WTC11 (cell line): ENCODE measurements at regions not wholly inside any gene's neighbourhood (a gene's known extent, or its start where the extent isn't known, plus 50 kb on each side); places are given as distances from the start of the nearest gene placed in this dataset.

ENCODE experiments used
- CTCF ChIP-seq: fragments of 200-600 bp; IDR thresholded peaks from 2 replicates; pipeline ENCODE4 v1.8.0; 2022; ENCODE audit warnings: antibody characterized with exemption
- TF ChIP-seq, protein P1 (sequence below): sonication (generic); formaldehyde crosslinking; IDR thresholded peaks from 2 replicates; pipeline ENCODE4 v1.8.0; 2023; ENCODE audit warnings: missing genetic modification reagents, mild to moderate bottlenecking, borderline replicate concordance
- TF ChIP-seq, protein P2 (sequence below): sonication (generic); formaldehyde crosslinking; IDR thresholded peaks from 2 replicates; pipeline ENCODE4 v1.8.1; 2023; ENCODE audit warnings: mild to moderate bottlenecking, missing genetic modification reagents, moderate library complexity
- TF ChIP-seq, protein P3 (sequence below): sonication (generic); formaldehyde crosslinking; IDR thresholded peaks from 2 replicates; pipeline ENCODE4 v1.8.0; 2022; ENCODE audit warnings: mild to moderate bottlenecking, missing genetic modification reagents

DNA sequence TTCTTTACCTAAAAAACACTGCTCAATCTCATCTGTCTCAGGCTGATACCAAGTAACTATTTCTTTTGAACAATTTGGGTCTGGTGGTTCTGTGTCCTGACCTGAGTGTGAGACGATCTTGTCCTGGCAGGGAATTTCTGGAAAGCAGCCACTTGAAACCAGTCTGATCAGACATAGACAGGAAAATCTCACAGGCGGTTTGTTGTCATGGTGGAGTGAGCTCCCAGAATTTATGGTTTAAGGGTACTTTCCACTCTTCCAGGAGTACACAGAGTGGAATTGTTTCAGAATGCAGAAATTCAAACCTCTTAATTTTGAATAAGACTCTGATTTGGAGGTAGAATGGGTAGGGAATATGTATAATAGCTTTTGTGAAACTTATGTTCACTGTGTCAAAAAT lies 268.2 kb downstream of the ISL1 start:
- TF ChIP-seq CTCF, result no peak
- TF ChIP-seq, protein P1, sequence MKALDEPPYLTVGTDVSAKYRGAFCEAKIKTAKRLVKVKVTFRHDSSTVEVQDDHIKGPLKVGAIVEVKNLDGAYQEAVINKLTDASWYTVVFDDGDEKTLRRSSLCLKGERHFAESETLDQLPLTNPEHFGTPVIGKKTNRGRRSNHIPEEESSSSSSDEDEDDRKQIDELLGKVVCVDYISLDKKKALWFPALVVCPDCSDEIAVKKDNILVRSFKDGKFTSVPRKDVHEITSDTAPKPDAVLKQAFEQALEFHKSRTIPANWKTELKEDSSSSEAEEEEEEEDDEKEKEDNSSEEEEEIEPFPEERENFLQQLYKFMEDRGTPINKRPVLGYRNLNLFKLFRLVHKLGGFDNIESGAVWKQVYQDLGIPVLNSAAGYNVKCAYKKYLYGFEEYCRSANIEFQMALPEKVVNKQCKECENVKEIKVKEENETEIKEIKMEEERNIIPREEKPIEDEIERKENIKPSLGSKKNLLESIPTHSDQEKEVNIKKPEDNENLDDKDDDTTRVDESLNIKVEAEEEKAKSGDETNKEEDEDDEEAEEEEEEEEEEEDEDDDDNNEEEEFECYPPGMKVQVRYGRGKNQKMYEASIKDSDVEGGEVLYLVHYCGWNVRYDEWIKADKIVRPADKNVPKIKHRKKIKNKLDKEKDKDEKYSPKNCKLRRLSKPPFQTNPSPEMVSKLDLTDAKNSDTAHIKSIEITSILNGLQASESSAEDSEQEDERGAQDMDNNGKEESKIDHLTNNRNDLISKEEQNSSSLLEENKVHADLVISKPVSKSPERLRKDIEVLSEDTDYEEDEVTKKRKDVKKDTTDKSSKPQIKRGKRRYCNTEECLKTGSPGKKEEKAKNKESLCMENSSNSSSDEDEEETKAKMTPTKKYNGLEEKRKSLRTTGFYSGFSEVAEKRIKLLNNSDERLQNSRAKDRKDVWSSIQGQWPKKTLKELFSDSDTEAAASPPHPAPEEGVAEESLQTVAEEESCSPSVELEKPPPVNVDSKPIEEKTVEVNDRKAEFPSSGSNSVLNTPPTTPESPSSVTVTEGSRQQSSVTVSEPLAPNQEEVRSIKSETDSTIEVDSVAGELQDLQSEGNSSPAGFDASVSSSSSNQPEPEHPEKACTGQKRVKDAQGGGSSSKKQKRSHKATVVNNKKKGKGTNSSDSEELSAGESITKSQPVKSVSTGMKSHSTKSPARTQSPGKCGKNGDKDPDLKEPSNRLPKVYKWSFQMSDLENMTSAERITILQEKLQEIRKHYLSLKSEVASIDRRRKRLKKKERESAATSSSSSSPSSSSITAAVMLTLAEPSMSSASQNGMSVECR (CRISPR knock-in tag), result no peak
- TF ChIP-seq, protein P2, sequence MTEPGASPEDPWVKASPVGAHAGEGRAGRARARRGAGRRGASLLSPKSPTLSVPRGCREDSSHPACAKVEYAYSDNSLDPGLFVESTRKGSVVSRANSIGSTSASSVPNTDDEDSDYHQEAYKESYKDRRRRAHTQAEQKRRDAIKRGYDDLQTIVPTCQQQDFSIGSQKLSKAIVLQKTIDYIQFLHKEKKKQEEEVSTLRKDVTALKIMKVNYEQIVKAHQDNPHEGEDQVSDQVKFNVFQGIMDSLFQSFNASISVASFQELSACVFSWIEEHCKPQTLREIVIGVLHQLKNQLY (CRISPR knock-in tag), result no peak
- TF ChIP-seq, protein P3, sequence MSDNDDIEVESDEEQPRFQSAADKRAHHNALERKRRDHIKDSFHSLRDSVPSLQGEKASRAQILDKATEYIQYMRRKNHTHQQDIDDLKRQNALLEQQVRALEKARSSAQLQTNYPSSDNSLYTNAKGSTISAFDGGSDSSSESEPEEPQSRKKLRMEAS (CRISPR knock-in tag), result no peak
